Midbrain (tissue), 1 donor: ENCODE measurements at regions not wholly inside any gene's neighbourhood (a gene's known extent, or its start where the extent isn't known, plus 50 kb on each side); places are given as distances from the start of the nearest gene placed in this dataset.

ENCODE experiments used
- DNase-seq: peaks from one replicate; lab custom pipeline; 2025; lab: John Stamatoyannopoulos, UW

- no peak for DNase-seq
Observed at GRCh38 chr13:63435667-63436324, 2020.1 kb upstream of the PCDH20 start.

GRCh38 chr13:63433546-63434150 lies 2018.0 kb upstream of the PCDH20 start:
- no peak for DNase-seq

GRCh38 chr13:63427170-63427569 lies 2011.5 kb upstream of the PCDH20 start:
- DNase-seq: no peak

- DNase-seq: no peak
Observed at GRCh38 chr13:63425131-63425530, 2009.5 kb upstream of the PCDH20 start.

- no peak for DNase-seq
Observed at GRCh38 chr13:63421123-63421522, 2005.5 kb upstream of the PCDH20 start.

- DNase-seq: no peak
Observed at GRCh38 chr13:63420685-63421084, 2005.0 kb upstream of the PCDH20 start.

- DNase-seq: no peak
Observed at GRCh38 chr13:63414247-63414646, 1998.6 kb upstream of the PCDH20 start.

- DNase-seq: no peak
Observed at GRCh38 chr13:63409791-63410351, 1994.2 kb upstream of the PCDH20 start.

- no peak for DNase-seq
Observed at GRCh38 chr13:63408331-63409189, 1992.9 kb upstream of the PCDH20 start.

- no peak for DNase-seq
Observed at GRCh38 chr13:63403733-63404132, 1988.1 kb upstream of the PCDH20 start.

GRCh38 chr13:63396746-63397145 lies 1981.1 kb upstream of the PCDH20 start:
- no peak for DNase-seq

GRCh38 chr13:63393112-63393511 lies 1977.5 kb upstream of the PCDH20 start:
- no peak for DNase-seq

GRCh38 chr13:63389756-63390155 lies 1974.1 kb upstream of the PCDH20 start:
- no peak for DNase-seq

GRCh38 chr13:63381078-63381859 lies 1965.6 kb upstream of the PCDH20 start:
- no peak for DNase-seq

- no peak for DNase-seq
Observed at GRCh38 chr13:63377986-63378385, 1962.3 kb upstream of the PCDH20 start.

- DNase-seq: no peak
Observed at GRCh38 chr13:63370101-63370500, 1954.5 kb upstream of the PCDH20 start.

- DNase-seq: no peak
Observed at GRCh38 chr13:63367522-63368198, 1952.0 kb upstream of the PCDH20 start.

- no peak for DNase-seq
Observed at GRCh38 chr13:63364159-63364558, 1948.5 kb upstream of the PCDH20 start.

GRCh38 chr13:63351533-63351932 lies 1935.9 kb upstream of the PCDH20 start:
- DNase-seq: no peak

- no peak for DNase-seq
Observed at GRCh38 chr13:63351081-63351480, 1935.4 kb upstream of the PCDH20 start.

GRCh38 chr13:63345835-63346234 lies 1930.2 kb upstream of the PCDH20 start:
- no peak for DNase-seq
